DOHH2 (cell line): ENCODE measurements at regions not wholly inside any gene's neighbourhood (a gene's known extent, or its start where the extent isn't known, plus 50 kb on each side); places are given as distances from the start of the nearest gene placed in this dataset.
"Not testable (repeated sequence)": the region's sequence is repeated elsewhere in the genome, so short reads cannot be mapped to it uniquely, and the experiment has no call there.

ENCODE experiments used
- H3F3A ChIP-seq: fragments of 200-600 bp; sonication (generic), shearing (Covaris generic); 2 replicates; pipeline ENCODE4 v1.6.0; 2016; ENCODE audit warnings: antibody characterized with exemption, mild to moderate bottlenecking; ENCODE audit not compliant: control insufficient read depth, insufficient read depth
- H3K27ac ChIP-seq: fragments of 200-600 bp; sonication (generic); 2 replicates; pipeline ENCODE4 v1.5.1; 2014; ENCODE audit warnings: low read depth, mild to moderate bottlenecking, low read length, moderate library complexity
- H3K27me3 ChIP-seq: fragments of 200-600 bp; sonication (generic); 2 replicates; pipeline ENCODE4 v1.6.1; 2014; ENCODE audit warnings: mild to moderate bottlenecking, low read length, mixed read lengths; ENCODE audit not compliant: control insufficient read depth
- H3K36me3 ChIP-seq: fragments of 200-600 bp; sonication (generic); 2 replicates; pipeline ENCODE4 v1.6.1; 2014; ENCODE audit warnings: mild to moderate bottlenecking, low read length, moderate library complexity, mixed read lengths; ENCODE audit not compliant: control insufficient read depth
- H3K4me1 ChIP-seq: fragments of 200-600 bp; sonication (generic); 2 replicates; pipeline ENCODE4 v1.6.1; 2014; ENCODE audit warnings: mild to moderate bottlenecking, low read length, mixed read lengths; ENCODE audit not compliant: control insufficient read depth
- H3K4me2 ChIP-seq: fragments of 200-600 bp; sonication (generic); 2 replicates; pipeline ENCODE4 v1.6.0; 2014; ENCODE audit warnings: mild to moderate bottlenecking, low read length, moderate library complexity
- H3K4me3 ChIP-seq: fragments of 200-600 bp; sonication (generic); 2 replicates; pipeline ENCODE4 v1.5.1; 2014; ENCODE audit warnings: mild to moderate bottlenecking, low read length, mixed read lengths
- H3K79me2 ChIP-seq: fragments of 200-600 bp; sonication (generic); 2 replicates; pipeline ENCODE4 v1.6.1; 2014; ENCODE audit warnings: mild to moderate bottlenecking, low read length, mixed read lengths; ENCODE audit not compliant: control insufficient read depth
- H3K9me2 ChIP-seq: fragments of 200-600 bp; sonication (generic); replicated peaks from 2 replicates; pipeline ENCODE4 v1.6.1; 2014; ENCODE audit warnings: mild to moderate bottlenecking, low read length, mixed read lengths; ENCODE audit not compliant: control insufficient read depth
- H3K9me3 ChIP-seq: fragments of 200-600 bp; sonication (generic); 2 replicates; pipeline ENCODE4 v1.6.1; 2014; ENCODE audit warnings: antibody characterized with exemption, low read length, mixed read lengths; ENCODE audit not compliant: control insufficient read depth, insufficient read depth
- H4K20me1 ChIP-seq: fragments of 200-600 bp; sonication (generic); 2 replicates; pipeline ENCODE4 v1.6.0; 2014; ENCODE audit warnings: low read depth, mild to moderate bottlenecking, antibody characterized with exemption, low read length, moderate library complexity; ENCODE audit not compliant: control insufficient read depth, insufficient read depth
- CTCF ChIP-seq: fragments of 200-600 bp; sonication (generic); IDR thresholded peaks from one replicate; pipeline ENCODE4 v1.5.1; 2014; ENCODE audit warnings: antibody characterized with exemption, mild to moderate bottlenecking, low read depth, low read length; ENCODE audit not compliant: poor library complexity, severe bottlenecking
- EZH2phosphoT487 ChIP-seq: fragments of 200-600 bp; sonication (generic); IDR thresholded peaks from 2 replicates; pipeline ENCODE4 v1.6.1; 2017; ENCODE audit warnings: borderline replicate concordance, mild to moderate bottlenecking, antibody characterized with exemption, low read length, moderate library complexity, mixed read lengths

DNA sequence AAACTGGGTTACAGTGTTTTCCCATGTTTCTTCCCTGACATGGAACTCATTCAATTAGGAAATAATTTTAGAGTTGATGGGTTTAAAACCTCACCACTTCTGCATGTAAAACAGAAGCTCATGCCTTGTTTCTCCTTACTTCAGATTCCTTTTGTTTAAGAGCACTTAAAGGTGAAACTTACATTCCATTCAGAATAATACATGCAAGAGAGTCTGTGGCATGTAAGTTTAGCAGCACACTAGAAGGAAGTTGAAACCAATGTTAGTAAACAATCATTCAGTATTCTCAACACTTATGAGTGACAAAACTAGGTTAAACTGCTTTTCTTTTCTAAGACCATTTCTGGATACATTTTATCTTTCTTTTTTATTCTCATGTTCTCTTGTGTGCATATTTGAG lies 495.6 kb upstream of the PTCHD4 start:
- Histone ChIP-seq H3K4me3 (no peak overlapping the region), H3K9me2 (no peaks in the 10 kb centered on the region), H3K4me1 (no peaks in the 10 kb centered on the region), H4K20me1 (no peaks in the 10 kb centered on the region), H3K9me3 (no peaks in the 10 kb centered on the region), H3K27me3 (no peaks in the 10 kb centered on the region), H3F3A (no peaks in the 10 kb centered on the region), H3K27ac (no peak overlapping the region), H3K4me2 (no peak overlapping the region), H3K36me3 (no peaks in the 10 kb centered on the region), H3K79me2 (no peaks in the 10 kb centered on the region)
- TF ChIP-seq EZH2phosphoT487 (no peak), CTCF (no peak)

GRCh38 chr6:48597951-48598350 lies 487.0 kb upstream of the PTCHD4 start:
- Histone ChIP-seq H3K9me2 (no peaks in the 10 kb centered on the region), H3K4me3 (no peak overlapping the region), H3K36me3 (no peaks in the 10 kb centered on the region), H3K27me3 (no peaks in the 10 kb centered on the region), H4K20me1 (no peaks in the 10 kb centered on the region), H3K9me3 (no peaks in the 10 kb centered on the region), H3F3A (no peaks in the 10 kb centered on the region), H3K27ac (no peak overlapping the region), H3K4me2 (no peak overlapping the region), H3K4me1 (no peaks in the 10 kb centered on the region), H3K79me2 (no peaks in the 10 kb centered on the region)
- TF ChIP-seq EZH2phosphoT487 (no peak), CTCF (no peak)

GRCh38 chr6:48596830-48597229 lies 485.8 kb upstream of the PTCHD4 start:
- no peaks in the 10 kb centered on the region for H4K20me1 ChIP-seq
- no peaks in the 10 kb centered on the region for H3K9me2 ChIP-seq
- no peaks in the 10 kb centered on the region for H3K4me1 ChIP-seq
- no peak overlapping the region for H3K4me2 ChIP-seq
- H3F3A ChIP-seq = no peaks in the 10 kb centered on the region
- no peaks in the 10 kb centered on the region for H3K79me2 ChIP-seq
- H3K27ac ChIP-seq = no peak overlapping the region
- no peaks in the 10 kb centered on the region for H3K36me3 ChIP-seq
- H3K27me3 ChIP-seq = no peaks in the 10 kb centered on the region
- TF ChIP-seq EZH2phosphoT487 = no peak
- no peak for TF ChIP-seq CTCF
- H3K4me3 ChIP-seq = no peak overlapping the region
- H3K9me3 ChIP-seq = no peaks in the 10 kb centered on the region

- H3K36me3 ChIP-seq, H3K27ac ChIP-seq: not testable (repeated sequence)
Measured at GRCh38 chr6:48591158-48591557, 480.2 kb upstream of the PTCHD4 start.

More at GRCh38 chr6:48591158-48591557, 480.2 kb upstream of the PTCHD4 start:
- not testable (repeated sequence) for H3K9me2 ChIP-seq, H3K4me2 ChIP-seq, H3K27me3 ChIP-seq, H4K20me1 ChIP-seq, H3F3A ChIP-seq, H3K4me3 ChIP-seq, H3K4me1 ChIP-seq, H3K9me3 ChIP-seq, H3K79me2 ChIP-seq
